Erythroblast (primary cell): ENCODE measurements at regions not wholly inside any gene's neighbourhood (a gene's known extent, or its start where the extent isn't known, plus 50 kb on each side); places are given as distances from the start of the nearest gene placed in this dataset.

Experiments used
- GATA1 ChIP-seq: IDR thresholded peaks from 2 replicates; pipeline ENCODE4 v1.6.1; 2011; ENCODE audit warnings: low read depth, mild to moderate bottlenecking, control low read depth, low read length, moderate library complexity
- POLR2A ChIP-seq: IDR thresholded peaks from 2 replicates; pipeline ENCODE4 v1.6.1; 2011; ENCODE audit warnings: mild to moderate bottlenecking, low read length

DNA sequence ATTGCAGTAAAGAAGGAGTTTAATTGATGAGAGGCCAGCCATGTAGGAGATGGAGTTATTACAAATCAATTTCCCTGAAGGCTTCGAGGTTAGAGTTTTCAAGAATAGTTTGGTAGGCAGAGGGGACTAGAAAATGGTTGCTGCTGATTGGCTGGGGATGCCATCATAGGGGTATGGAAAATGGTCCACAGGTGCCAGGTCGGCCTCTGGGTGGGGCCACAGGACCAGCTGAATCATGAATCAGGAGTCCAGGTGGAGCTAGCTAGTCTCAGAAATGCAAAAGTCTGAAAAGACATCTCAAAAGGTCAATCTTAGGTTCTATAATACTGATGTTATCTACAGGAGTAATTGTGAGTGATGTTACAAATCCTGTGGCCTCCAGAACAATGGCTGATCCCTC lies 714.0 kb upstream of the GHITM start:
- TF ChIP-seq POLR2A (no peak), GATA1 (no peak)
